Trophoblast cell (in vitro differentiated cells and primary cell): ENCODE measurements at regions not wholly inside any gene's neighbourhood (a gene's known extent, or its start where the extent isn't known, plus 50 kb on each side); places are given as distances from the start of the nearest gene placed in this dataset.

ENCODE experiments used
- DNase-seq, 2 donors: peaks; one replicate each; pipeline ENCODE4 v3.0.0-alpha.2; 2016
- H2AFZ ChIP-seq: 2 replicates; pipeline ENCODE4 v1.6.1; 2013; ENCODE audit warnings: low read length, moderate library complexity, mild to moderate bottlenecking; ENCODE audit not compliant: insufficient read depth, poor library complexity
- H2AK5ac ChIP-seq: 2 replicates; pipeline ENCODE4 v1.6.1; 2013; ENCODE audit warnings: mild to moderate bottlenecking, low read length
- H2BK120ac ChIP-seq: 2 replicates; pipeline ENCODE4 v1.6.1; 2013; ENCODE audit warnings: low read length, mild to moderate bottlenecking, moderate library complexity; ENCODE audit not compliant: insufficient read depth, poor library complexity
- H2BK12ac ChIP-seq: 2 replicates; pipeline ENCODE4 v1.6.1; 2013; ENCODE audit warnings: mild to moderate bottlenecking, low read length, moderate library complexity
- H2BK5ac ChIP-seq: 2 replicates; pipeline ENCODE4 v1.6.1; 2013; ENCODE audit warnings: low read length, low read depth, moderate library complexity, mild to moderate bottlenecking; ENCODE audit not compliant: poor library complexity
- H3K14ac ChIP-seq: 2 replicates; pipeline ENCODE4 v1.6.1; 2013; ENCODE audit warnings: mild to moderate bottlenecking, low read length
- H3K18ac ChIP-seq: 2 replicates; pipeline ENCODE4 v1.6.1; 2013; ENCODE audit warnings: mild to moderate bottlenecking, low read length
- H3K23ac ChIP-seq: 2 replicates; pipeline ENCODE4 v1.6.1; 2013; ENCODE audit warnings: low read length
- H3K27ac ChIP-seq: 2 replicates; pipeline ENCODE4 v1.5.1; 2013; ENCODE audit warnings: low read depth, mild to moderate bottlenecking, inconsistent platforms, low read length, moderate library complexity
- H3K27me3 ChIP-seq: 2 replicates; pipeline ENCODE4 v1.6.1; 2013; ENCODE audit warnings: inconsistent platforms, mild to moderate bottlenecking, low read length, moderate library complexity; ENCODE audit not compliant: insufficient read depth
- H3K36me3 ChIP-seq, 2 experiments: 1 replicate in 1 of 2; 2 replicates in 1 of 2; pipeline ENCODE4 v1.6.1; 2013; ENCODE audit warnings: low read length in 2 of 2, mild to moderate bottlenecking in 2 of 2, moderate library complexity in 1 of 2; ENCODE audit not compliant: insufficient read depth in 2 of 2, control insufficient read depth in 1 of 2
- H3K4ac ChIP-seq: 2 replicates; pipeline ENCODE4 v1.6.1; 2013; ENCODE audit warnings: low read depth, mild to moderate bottlenecking, low read length, moderate library complexity
- H3K4me1 ChIP-seq, 2 experiments: 1 replicate in 1 of 2; 2 replicates in 1 of 2; pipeline ENCODE4 v1.6.1; 2013; ENCODE audit warnings: low read length in 2 of 2, mild to moderate bottlenecking in 2 of 2, moderate library complexity in 1 of 2; ENCODE audit not compliant: insufficient read depth in 2 of 2, control insufficient read depth in 1 of 2
- H3K4me2 ChIP-seq: 2 replicates; pipeline ENCODE4 v1.6.1; 2013; ENCODE audit warnings: inconsistent platforms, mild to moderate bottlenecking, low read length, moderate library complexity
- H3K4me3 ChIP-seq: 2 replicates; pipeline ENCODE4 v1.5.1; 2013; ENCODE audit warnings: mild to moderate bottlenecking, low read depth, low read length, inconsistent platforms
- H3K79me1 ChIP-seq: one replicate; pipeline ENCODE4 v1.6.1; 2013; ENCODE audit warnings: low read length
- H3K79me2 ChIP-seq: 2 replicates; pipeline ENCODE4 v1.6.1; 2013; ENCODE audit warnings: low read length, mild to moderate bottlenecking; ENCODE audit not compliant: control insufficient read depth, insufficient read depth, poor library complexity
- H3K9ac ChIP-seq: 2 replicates; pipeline ENCODE4 v1.6.1; 2013; ENCODE audit warnings: mild to moderate bottlenecking, low read length
- H3K9me3 ChIP-seq: 2 replicates; pipeline ENCODE4 v1.6.1; 2013; ENCODE audit warnings: low read depth, mild to moderate bottlenecking, control low read depth, inconsistent platforms, low read length; ENCODE audit not compliant: insufficient read depth
- H4K12ac ChIP-seq: 2 replicates; pipeline ENCODE4 v1.6.1; 2013; ENCODE audit warnings: low read depth, mild to moderate bottlenecking, low read length, moderate library complexity
- H4K8ac ChIP-seq: 2 replicates; pipeline ENCODE4 v1.6.1; 2013; ENCODE audit warnings: low read depth, mild to moderate bottlenecking, low read length, moderate library complexity
- H4K91ac ChIP-seq: one replicate; pipeline ENCODE4 v1.6.1; 2013; ENCODE audit warnings: low read depth, mild to moderate bottlenecking, low read length, moderate library complexity
- WGBS: extraction: QIAGEN DNeasy Blood & Tissue Kit; methylation state at CpG from one replicate; pipeline ENCODE4 v1.1.7; 2013; ENCODE audit warnings: missing lambda C conversion rate; ENCODE audit not compliant: insufficient read length, insufficient coverage; ENCODE audit errors: extremely low coverage; 5-methylcytosine and 5-hydroxymethylcytosine counted together

DNA sequence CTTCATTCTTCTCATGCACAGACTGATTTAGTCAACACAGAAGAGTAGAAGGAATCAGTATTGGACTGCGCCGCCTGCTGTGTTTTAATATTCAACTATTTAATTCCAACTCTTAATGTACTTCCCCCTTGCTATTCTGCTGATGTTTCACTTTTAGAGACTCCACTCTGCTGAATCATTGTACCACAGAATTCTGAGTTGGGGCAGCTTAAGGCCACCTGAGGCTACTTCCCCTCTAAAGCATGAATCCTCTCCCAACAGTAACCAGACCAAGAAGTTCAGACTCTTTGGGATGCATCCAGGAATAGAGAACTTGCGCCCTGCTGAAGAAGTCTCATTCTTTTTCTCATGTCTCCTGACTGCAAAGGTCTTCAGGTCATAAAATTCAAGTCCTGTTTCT is 708.8 kb downstream of the UQCRFS1 start:
- Histone ChIP-seq H3K9ac (no peak overlapping the region), H3K9me3 (no peaks in the 10 kb centered on the region), H3K36me3 (no peaks in the 10 kb centered on the region), H4K91ac (no peak overlapping the region), H2BK5ac (no peak overlapping the region), H2AFZ (no peak overlapping the region), H2BK120ac (no peak overlapping the region), H3K14ac (no peak overlapping the region), H4K8ac (no peak overlapping the region), H3K79me1 (no peaks in the 10 kb centered on the region), H2BK12ac (no peak overlapping the region), H3K79me2 (no peaks in the 10 kb centered on the region), H4K12ac (no peak overlapping the region), H3K18ac (no peak overlapping the region), H3K23ac (no peak overlapping the region), H2AK5ac (no peak overlapping the region), H3K27me3 (no peaks in the 10 kb centered on the region), H3K27ac (no peak overlapping the region), H3K4me1 (no peaks in the 10 kb centered on the region), H3K4ac (no peak overlapping the region), H3K4me3 (no peak overlapping the region), H3K4me2 (no peak overlapping the region)
- no CpG with 5 or more reads among the region's 3 CpGs for WGBS
- no peak for DNase-seq

DNA sequence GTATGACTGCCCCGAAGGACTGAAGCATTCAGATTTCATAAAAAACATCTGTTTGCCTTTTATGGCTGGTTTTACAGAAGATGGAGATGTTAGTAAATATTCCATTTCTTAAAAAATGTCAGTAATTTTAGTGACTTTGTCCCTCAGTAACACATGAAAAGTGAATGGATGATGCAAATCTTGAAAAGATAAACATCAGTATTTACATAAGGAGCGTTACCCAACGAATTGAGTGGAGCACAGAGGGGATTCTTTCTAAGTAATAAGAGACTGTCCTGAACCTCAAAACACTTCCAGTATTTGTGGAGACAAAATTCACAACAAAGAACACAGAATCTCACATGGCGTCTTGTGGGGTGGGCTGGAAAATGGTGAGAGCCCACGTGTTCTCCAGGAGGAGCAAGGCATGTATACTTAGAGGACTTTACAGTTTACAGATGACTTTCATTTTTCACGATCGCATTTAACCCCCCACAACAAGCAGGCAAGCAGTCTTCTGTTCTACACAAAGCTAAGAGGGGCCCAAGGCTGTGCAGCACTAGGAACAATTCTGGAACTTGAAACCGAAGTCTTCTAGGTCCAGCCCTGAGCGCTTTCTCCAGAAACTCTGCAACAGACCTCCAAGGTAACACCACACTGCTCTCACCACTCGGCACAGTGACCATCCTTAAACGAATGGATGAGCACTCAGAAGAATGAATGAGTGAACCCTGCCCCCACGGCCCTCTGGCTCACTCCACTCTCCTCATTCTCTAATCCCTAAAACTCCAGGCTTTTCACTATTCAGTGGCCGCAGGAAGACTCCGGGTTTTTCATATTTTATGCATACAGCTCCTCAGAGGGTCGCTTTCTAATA is 709.8 kb downstream of the UQCRFS1 start:
- WGBS: no CpG with 5 or more reads among the region's 15 CpGs

DNA sequence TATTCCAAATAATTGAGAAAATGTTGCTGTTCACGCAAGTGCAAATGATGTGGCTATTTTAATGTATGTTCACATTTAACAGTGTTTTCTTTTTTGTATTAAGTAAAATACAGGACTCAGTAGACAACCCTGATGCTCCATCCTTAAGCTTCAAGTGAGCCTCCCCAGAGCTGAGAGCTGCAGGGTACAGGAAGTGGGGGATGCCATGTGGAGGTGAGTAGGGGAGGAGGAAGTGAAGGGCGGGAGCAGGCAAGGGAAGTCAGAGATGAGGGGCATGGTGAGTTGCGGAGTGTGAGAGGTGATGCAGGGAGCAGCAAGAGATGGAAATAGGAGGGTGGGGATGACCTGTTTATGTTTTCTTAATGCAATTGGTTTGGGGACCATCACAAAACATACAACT is 711.0 kb downstream of the UQCRFS1 start:
- DNase-seq: no peak

More for the DNA sequence above, 709.8 kb downstream of the UQCRFS1 start:
- peak in 1 of 2 donors; percentile 21 for DNase-seq
- H3K4me2 ChIP-seq: no peak overlapping the region
- H4K91ac ChIP-seq: no peak overlapping the region
- H4K12ac ChIP-seq: no peak overlapping the region
- no peaks in the 10 kb centered on the region for H3K79me1 ChIP-seq
- H2BK5ac ChIP-seq: no peak overlapping the region
- no peaks in the 10 kb centered on the region for H3K79me2 ChIP-seq
- no peak overlapping the region for H2AK5ac ChIP-seq
- no peak overlapping the region for H3K23ac ChIP-seq
- H2BK120ac ChIP-seq: no peak overlapping the region
- H3K18ac ChIP-seq: no peak overlapping the region
- no peaks in the 10 kb centered on the region for H3K4me1 ChIP-seq
- no peak overlapping the region for H3K4ac ChIP-seq
- no peak overlapping the region for H3K14ac ChIP-seq
- H3K9ac ChIP-seq: no peak overlapping the region
- no peaks in the 10 kb centered on the region for H3K36me3 ChIP-seq
- no peak overlapping the region for H2BK12ac ChIP-seq
- H3K27ac ChIP-seq: no peak overlapping the region
- H4K8ac ChIP-seq: no peak overlapping the region
- H3K4me3 ChIP-seq: no peak overlapping the region
- no peak overlapping the region for H2AFZ ChIP-seq
- H3K9me3 ChIP-seq: no peaks in the 10 kb centered on the region
- no peaks in the 10 kb centered on the region for H3K27me3 ChIP-seq

DNA sequence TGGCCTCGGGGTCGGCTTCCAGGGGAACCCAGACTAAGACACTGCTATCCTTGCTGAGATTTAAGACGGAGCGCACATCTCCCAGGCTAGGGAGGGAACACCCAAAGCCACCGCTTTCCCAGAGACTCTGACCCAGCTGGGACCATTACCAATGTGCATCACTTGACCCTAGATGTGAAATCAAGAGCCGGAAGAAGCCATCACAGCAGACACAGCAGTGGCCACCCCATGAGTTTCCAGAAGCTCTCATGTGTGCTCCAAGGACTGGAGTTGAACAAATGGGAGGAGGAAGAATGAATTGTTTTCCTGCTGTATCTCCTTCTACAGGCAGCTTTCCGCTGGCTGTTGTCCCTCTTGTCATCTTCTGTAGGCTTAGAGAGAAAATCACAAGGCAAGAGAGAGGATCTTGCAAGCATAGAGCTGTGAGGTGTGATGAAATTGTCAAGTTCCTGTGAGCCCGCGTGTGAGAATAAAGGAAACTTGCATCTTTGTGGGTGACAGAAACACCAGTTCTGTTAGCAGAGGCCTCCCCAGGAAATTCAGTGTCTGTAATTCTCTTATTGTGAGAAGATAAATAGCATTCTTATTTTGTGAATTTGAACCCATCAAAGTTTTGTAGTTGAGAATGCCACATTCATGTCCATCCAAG is 711.8 kb downstream of the UQCRFS1 start:
- no peak overlapping the region for H3K4me2 ChIP-seq
- no peak overlapping the region for H3K14ac ChIP-seq
- no CpG with 5 or more reads among the region's 9 CpGs for WGBS
- H3K27me3 ChIP-seq: no peaks in the 10 kb centered on the region
- H2BK120ac ChIP-seq: no peak overlapping the region
- H3K4me1 ChIP-seq: no peaks in the 10 kb centered on the region
- no peaks in the 10 kb centered on the region for H3K9me3 ChIP-seq
- no peak overlapping the region for H3K23ac ChIP-seq
- H3K4me3 ChIP-seq: no peak overlapping the region
- H2AK5ac ChIP-seq: no peak overlapping the region
- no peak overlapping the region for H3K4ac ChIP-seq
- no peak overlapping the region for H3K9ac ChIP-seq
- H4K8ac ChIP-seq: no peak overlapping the region
- H3K79me2 ChIP-seq: no peaks in the 10 kb centered on the region
- no peak for DNase-seq
- H2BK5ac ChIP-seq: no peak overlapping the region
- H3K79me1 ChIP-seq: no peaks in the 10 kb centered on the region
- no peak overlapping the region for H2BK12ac ChIP-seq
- H2AFZ ChIP-seq: no peak overlapping the region
- H3K36me3 ChIP-seq: no peaks in the 10 kb centered on the region
- no peak overlapping the region for H4K12ac ChIP-seq
- no peak overlapping the region for H3K27ac ChIP-seq
- no peak overlapping the region for H3K18ac ChIP-seq
- no peak overlapping the region for H4K91ac ChIP-seq

More for the DNA sequence above, 711.0 kb downstream of the UQCRFS1 start:
- no peak overlapping the region for H2AFZ ChIP-seq
- no peak overlapping the region for H3K9ac ChIP-seq
- H3K4me3 ChIP-seq: no peak overlapping the region
- H2BK5ac ChIP-seq: no peak overlapping the region
- H3K27ac ChIP-seq: no peak overlapping the region
- no peak overlapping the region for H4K8ac ChIP-seq
- H3K9me3 ChIP-seq: no peaks in the 10 kb centered on the region
- H3K36me3 ChIP-seq: no peaks in the 10 kb centered on the region
- no peak overlapping the region for H3K18ac ChIP-seq
- H3K79me1 ChIP-seq: no peaks in the 10 kb centered on the region
- H3K14ac ChIP-seq: no peak overlapping the region
- no peak overlapping the region for H3K4ac ChIP-seq
- no peaks in the 10 kb centered on the region for H3K79me2 ChIP-seq
- H2AK5ac ChIP-seq: no peak overlapping the region
- no peak overlapping the region for H3K23ac ChIP-seq
- H2BK12ac ChIP-seq: no peak overlapping the region
- WGBS: no CpG with 5 or more reads among the region's 3 CpGs
- H3K4me2 ChIP-seq: no peak overlapping the region
- H4K91ac ChIP-seq: no peak overlapping the region
- no peaks in the 10 kb centered on the region for H3K4me1 ChIP-seq
- no peak overlapping the region for H4K12ac ChIP-seq
- H2BK120ac ChIP-seq: no peak overlapping the region
- no peaks in the 10 kb centered on the region for H3K27me3 ChIP-seq
